Liver (tissue), 8 donors: ENCODE measurements at regions not wholly inside any gene's neighbourhood (a gene's known extent, or its start where the extent isn't known, plus 50 kb on each side); places are given as distances from the start of the nearest gene placed in this dataset.

Source experiments
- DNase-seq: peaks from one replicate; pipeline ENCODE4 v3.0.0-alpha.2; 2017; ENCODE audit warnings: low spot score
- H3K27ac ChIP-seq, 2 donors: one replicate each; pipeline ENCODE4 v1.7.0; 2013; ENCODE audit warnings: inconsistent platforms in 2 of 2, low read length in 2 of 2, control low read depth in 1 of 2, low read depth in 1 of 2, mild to moderate bottlenecking in 1 of 2
- H3K27me3 ChIP-seq, 4 donors: one replicate each; pipeline versions ENCODE4 v1.6.1 to v1.7.0; 2013; ENCODE audit warnings: low read length in 3 of 4, inconsistent platforms in 1 of 4, mild to moderate bottlenecking in 1 of 4, moderate library complexity in 1 of 4; ENCODE audit not compliant: control insufficient read depth in 4 of 4, insufficient read depth in 4 of 4
- H3K36me3 ChIP-seq, 4 donors: one replicate each; pipeline versions ENCODE4 v1.6.1 to v1.7.0; 2013; ENCODE audit warnings: low read length in 3 of 4, mild to moderate bottlenecking in 3 of 4, low read depth in 1 of 4, moderate library complexity in 1 of 4; ENCODE audit not compliant: control insufficient read depth in 4 of 4, insufficient read depth in 3 of 4
- H3K4me1 ChIP-seq, 4 donors: one replicate each; pipeline versions ENCODE4 v1.6.1 to v1.7.0; 2013; ENCODE audit warnings: low read length in 3 of 4, mild to moderate bottlenecking in 3 of 4, moderate library complexity in 1 of 4; ENCODE audit not compliant: control insufficient read depth in 4 of 4, insufficient read depth in 4 of 4
- H3K4me3 ChIP-seq, 3 donors: one replicate each; pipeline versions ENCODE4 v1.6.1 to v1.7.0; 2013; ENCODE audit warnings: low read length in 3 of 3, control low read depth in 1 of 3, low read depth in 1 of 3, mild to moderate bottlenecking in 1 of 3
- H3K9ac ChIP-seq, 2 donors: one replicate each; pipeline ENCODE4 v1.7.0; 2013; ENCODE audit warnings: low read length in 2 of 2, mild to moderate bottlenecking in 2 of 2, moderate library complexity in 2 of 2, control low read depth in 1 of 2, low read depth in 1 of 2
- H3K9me3 ChIP-seq, 4 donors: one replicate each; pipeline versions ENCODE4 v1.6.1 to v1.7.0; 2013; ENCODE audit warnings: low read length in 3 of 4; ENCODE audit not compliant: control insufficient read depth in 4 of 4
- EGR1 ChIP-seq, 2 donors: IDR thresholded peaks; 2 replicates each; pipeline ENCODE4 v1.6.1; 2016 to 2018; ENCODE audit warnings: antibody characterized with exemption in 2 of 2, low read depth in 2 of 2
- FOXA1 ChIP-seq: IDR thresholded peaks from 2 replicates; pipeline ENCODE4 v1.6.1; 2016; ENCODE audit warnings: antibody characterized with exemption
- FOXA2 ChIP-seq: IDR thresholded peaks from 2 replicates; pipeline ENCODE4 v1.6.1; 2016; ENCODE audit warnings: antibody characterized with exemption
- GABPA ChIP-seq, 2 donors: IDR thresholded peaks in 1 of 2; conservative IDR thresholded peaks in 1 of 2; 2 replicates each; pipeline ENCODE4 v1.6.1; 2016; ENCODE audit warnings: antibody characterized with exemption in 2 of 2, mild to moderate bottlenecking in 1 of 2, moderate library complexity in 1 of 2
- HNF4A ChIP-seq, 2 donors: conservative IDR thresholded peaks; 2 replicates each; pipeline ENCODE4 v1.6.1; 2016; ENCODE audit warnings: antibody characterized with exemption in 2 of 2, mild to moderate bottlenecking in 2 of 2
- HNF4G ChIP-seq: IDR thresholded peaks from 2 replicates; pipeline ENCODE4 v1.6.1; 2016; ENCODE audit warnings: antibody characterized with exemption
- JUND ChIP-seq, 2 donors: IDR thresholded peaks; 2 replicates each; pipeline ENCODE4 v1.6.1; 2016; ENCODE audit warnings: antibody characterized with exemption in 2 of 2
- NR2F2 ChIP-seq: IDR thresholded peaks from 2 replicates; pipeline ENCODE4 v1.6.1; 2016; ENCODE audit warnings: antibody characterized with exemption
- RAD21 ChIP-seq, 2 donors: IDR thresholded peaks; 2 replicates each; pipeline ENCODE4 v1.6.1; 2016; ENCODE audit warnings: antibody characterized with exemption in 2 of 2, mild to moderate bottlenecking in 2 of 2
- RXRA ChIP-seq, 2 donors: IDR thresholded peaks; 2 replicates each; pipeline ENCODE4 v1.6.1; 2017 to 2018; ENCODE audit warnings: antibody characterized with exemption in 2 of 2, mild to moderate bottlenecking in 1 of 2
- TAF1 ChIP-seq: conservative IDR thresholded peaks from 2 replicates; pipeline ENCODE4 v1.6.1; 2016; ENCODE audit warnings: antibody characterized with exemption, mild to moderate bottlenecking
- YY1 ChIP-seq: IDR thresholded peaks from 2 replicates; pipeline ENCODE4 v1.6.1; 2016; ENCODE audit warnings: antibody characterized with exemption, mild to moderate bottlenecking
- WGBS: extraction: QIAGEN DNeasy Blood & Tissue Kit; methylation state at CpG from one replicate; pipeline ENCODE4 v1.1.7; 2013; 5-methylcytosine and 5-hydroxymethylcytosine counted together
- TF ChIP-seq, protein P1 (sequence below): IDR thresholded peaks from 2 replicates; pipeline ENCODE4 v1.6.1; 2016; ENCODE audit warnings: antibody characterized with exemption
- TF ChIP-seq, protein P2 (sequence below): IDR thresholded peaks from 2 replicates; pipeline ENCODE4 v1.6.1; 2016; ENCODE audit warnings: antibody characterized with exemption, mild to moderate bottlenecking
- TF ChIP-seq, protein P3 (sequence below): IDR thresholded peaks from 2 replicates; pipeline ENCODE4 v1.6.1; 2016; ENCODE audit warnings: antibody characterized with exemption
- TF ChIP-seq, protein P4 (sequence below): IDR thresholded peaks from 2 replicates; pipeline ENCODE4 v1.6.1; 2016; ENCODE audit warnings: antibody characterized with exemption
- TF ChIP-seq, protein P5 (sequence below): fragments of 150-350 bp; IDR thresholded peaks from 2 replicates; pipeline ENCODE4 v1.5.1; 2017; ENCODE audit warnings: improper control_type of control experiment, low read depth, low read length; ENCODE audit not compliant: missing input control
- donor health status: healthy.
- donor health status: healthy.
- donor health status: healthy.
- donor health status: healthy.
- donor health status: healthy.

DNA sequence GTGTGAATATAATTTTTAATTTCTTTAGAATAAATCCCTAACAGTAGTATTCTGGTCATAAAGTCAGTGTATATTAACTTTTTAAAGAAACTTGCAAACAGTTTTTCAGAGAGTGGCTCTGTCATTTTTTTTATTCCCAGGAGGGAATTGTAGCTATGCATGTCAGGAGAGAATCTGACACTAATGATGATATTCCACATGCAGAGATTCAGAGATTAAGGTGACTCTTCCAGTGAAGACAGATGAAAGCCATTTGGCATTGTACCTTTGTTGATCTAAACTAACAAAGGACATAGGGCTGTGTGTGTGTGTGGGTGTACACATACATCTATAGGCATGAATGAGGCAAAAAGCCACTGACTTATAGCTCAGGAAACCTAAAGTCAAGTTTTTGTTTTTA, 99.9 kb downstream of the TNFSF13B start:
- TF ChIP-seq NR2F2: no peak
- no peak for TF ChIP-seq FOXA2
- TF ChIP-seq YY1: no peak
- TF ChIP-seq, protein P1, sequence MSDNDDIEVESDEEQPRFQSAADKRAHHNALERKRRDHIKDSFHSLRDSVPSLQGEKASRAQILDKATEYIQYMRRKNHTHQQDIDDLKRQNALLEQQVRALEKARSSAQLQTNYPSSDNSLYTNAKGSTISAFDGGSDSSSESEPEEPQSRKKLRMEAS: no peak
- TF ChIP-seq FOXA1: no peak
- TF ChIP-seq JUND (IDR thresholded peaks at IDR 0.05): no peak
- TF ChIP-seq HNF4G: no peak
- TF ChIP-seq RAD21 (IDR thresholded peaks at IDR 0.05): no peak
- no peak for TF ChIP-seq GABPA (IDR thresholded peaks at IDR 0.05 in 1 of 2, conservative IDR thresholded peaks at IDR 0.05 in 1 of 2)
- no peak for TF ChIP-seq TAF1
- no peak for TF ChIP-seq RXRA (IDR thresholded peaks at IDR 0.05)
- TF ChIP-seq, protein P2, sequence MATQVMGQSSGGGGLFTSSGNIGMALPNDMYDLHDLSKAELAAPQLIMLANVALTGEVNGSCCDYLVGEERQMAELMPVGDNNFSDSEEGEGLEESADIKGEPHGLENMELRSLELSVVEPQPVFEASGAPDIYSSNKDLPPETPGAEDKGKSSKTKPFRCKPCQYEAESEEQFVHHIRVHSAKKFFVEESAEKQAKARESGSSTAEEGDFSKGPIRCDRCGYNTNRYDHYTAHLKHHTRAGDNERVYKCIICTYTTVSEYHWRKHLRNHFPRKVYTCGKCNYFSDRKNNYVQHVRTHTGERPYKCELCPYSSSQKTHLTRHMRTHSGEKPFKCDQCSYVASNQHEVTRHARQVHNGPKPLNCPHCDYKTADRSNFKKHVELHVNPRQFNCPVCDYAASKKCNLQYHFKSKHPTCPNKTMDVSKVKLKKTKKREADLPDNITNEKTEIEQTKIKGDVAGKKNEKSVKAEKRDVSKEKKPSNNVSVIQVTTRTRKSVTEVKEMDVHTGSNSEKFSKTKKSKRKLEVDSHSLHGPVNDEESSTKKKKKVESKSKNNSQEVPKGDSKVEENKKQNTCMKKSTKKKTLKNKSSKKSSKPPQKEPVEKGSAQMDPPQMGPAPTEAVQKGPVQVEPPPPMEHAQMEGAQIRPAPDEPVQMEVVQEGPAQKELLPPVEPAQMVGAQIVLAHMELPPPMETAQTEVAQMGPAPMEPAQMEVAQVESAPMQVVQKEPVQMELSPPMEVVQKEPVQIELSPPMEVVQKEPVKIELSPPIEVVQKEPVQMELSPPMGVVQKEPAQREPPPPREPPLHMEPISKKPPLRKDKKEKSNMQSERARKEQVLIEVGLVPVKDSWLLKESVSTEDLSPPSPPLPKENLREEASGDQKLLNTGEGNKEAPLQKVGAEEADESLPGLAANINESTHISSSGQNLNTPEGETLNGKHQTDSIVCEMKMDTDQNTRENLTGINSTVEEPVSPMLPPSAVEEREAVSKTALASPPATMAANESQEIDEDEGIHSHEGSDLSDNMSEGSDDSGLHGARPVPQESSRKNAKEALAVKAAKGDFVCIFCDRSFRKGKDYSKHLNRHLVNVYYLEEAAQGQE: no peak
- Histone ChIP-seq H3K9me3 (no peaks in the 10 kb centered on the region), H3K4me3 (no peak overlapping the region), H3K36me3 (no peaks in the 10 kb centered on the region), H3K4me1 (no peaks in the 10 kb centered on the region), H3K9ac (no peak overlapping the region), H3K27ac (no peak overlapping the region), H3K27me3 (no peaks in the 10 kb centered on the region)
- DNase-seq: no peak

DNA sequence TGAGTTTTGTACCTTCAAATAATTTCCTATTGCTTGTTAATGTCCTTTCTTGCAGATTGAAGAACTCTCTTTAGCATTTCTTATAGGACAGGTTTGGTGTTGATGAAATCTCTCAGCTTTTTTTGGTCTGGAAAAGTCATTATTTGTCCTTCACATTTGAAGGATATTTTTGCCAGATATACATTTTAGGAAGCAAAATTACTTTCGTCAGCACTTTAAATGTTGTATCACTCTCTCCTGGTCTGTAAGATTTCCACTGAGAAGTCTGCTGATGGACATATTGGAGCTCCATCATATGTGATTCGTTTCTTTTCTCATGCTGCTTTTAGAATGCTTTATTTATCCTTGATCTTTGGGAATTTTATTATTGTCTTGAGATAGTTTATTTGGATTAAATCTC, 105.5 kb downstream of the TNFSF13B start:
- Histone ChIP-seq H3K36me3 (no peaks in the 10 kb centered on the region), H3K9me3 (peaks cover 0 to 2% (median 0%) of the 10 kb centered on the region in 4 donors), H3K27me3 (no peaks in the 10 kb centered on the region), H3K27ac (no peak overlapping the region), H3K9ac (no peak overlapping the region), H3K4me1 (no peaks in the 10 kb centered on the region), H3K4me3 (no peak overlapping the region)
- TF ChIP-seq NR2F2 (no peak), FOXA1 (no peak), FOXA2 (no peak), HNF4G (no peak), RAD21 (IDR thresholded peaks at IDR 0.05) (no peak)
- TF ChIP-seq, protein P3, sequence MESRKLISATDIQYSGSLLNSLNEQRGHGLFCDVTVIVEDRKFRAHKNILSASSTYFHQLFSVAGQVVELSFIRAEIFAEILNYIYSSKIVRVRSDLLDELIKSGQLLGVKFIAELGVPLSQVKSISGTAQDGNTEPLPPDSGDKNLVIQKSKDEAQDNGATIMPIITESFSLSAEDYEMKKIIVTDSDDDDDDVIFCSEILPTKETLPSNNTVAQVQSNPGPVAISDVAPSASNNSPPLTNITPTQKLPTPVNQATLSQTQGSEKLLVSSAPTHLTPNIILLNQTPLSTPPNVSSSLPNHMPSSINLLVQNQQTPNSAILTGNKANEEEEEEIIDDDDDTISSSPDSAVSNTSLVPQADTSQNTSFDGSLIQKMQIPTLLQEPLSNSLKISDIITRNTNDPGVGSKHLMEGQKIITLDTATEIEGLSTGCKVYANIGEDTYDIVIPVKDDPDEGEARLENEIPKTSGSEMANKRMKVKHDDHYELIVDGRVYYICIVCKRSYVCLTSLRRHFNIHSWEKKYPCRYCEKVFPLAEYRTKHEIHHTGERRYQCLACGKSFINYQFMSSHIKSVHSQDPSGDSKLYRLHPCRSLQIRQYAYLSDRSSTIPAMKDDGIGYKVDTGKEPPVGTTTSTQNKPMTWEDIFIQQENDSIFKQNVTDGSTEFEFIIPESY: no peak
- WGBS: 70% methylated on average over 2 of the region's 2 CpGs
- no peak for DNase-seq

DNA sequence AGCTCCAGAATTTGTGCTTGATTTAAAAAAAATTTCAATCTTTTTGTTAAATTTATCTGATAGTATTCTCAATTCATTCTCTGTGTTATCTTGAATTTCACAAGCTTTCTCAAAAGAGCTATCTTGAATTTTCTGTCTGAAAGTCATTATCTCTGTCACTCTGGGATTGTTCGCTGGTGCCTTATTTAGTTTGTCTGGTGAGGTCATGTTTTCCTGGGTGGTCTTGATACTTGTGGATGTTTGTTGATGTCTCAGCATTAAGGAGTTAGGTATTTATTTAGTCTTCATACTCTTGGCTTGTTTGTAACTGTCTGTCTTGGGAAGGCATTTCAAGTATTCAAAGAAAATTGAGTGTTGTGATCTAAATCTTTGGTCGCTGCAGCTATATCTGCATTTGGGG, 106.3 kb downstream of the TNFSF13B start:
- Histone ChIP-seq H3K27ac (no peak overlapping the region), H3K36me3 (no peaks in the 10 kb centered on the region), H3K9ac (no peak overlapping the region), H3K27me3 (no peaks in the 10 kb centered on the region), H3K4me1 (no peaks in the 10 kb centered on the region), H3K9me3 (peaks cover 0 to 2% (median 0%) of the 10 kb centered on the region in 4 donors), H3K4me3 (no peak overlapping the region)
- no peak for DNase-seq
- WGBS: 91% methylated on average over 2 of the region's 2 CpGs
- TF ChIP-seq RXRA (IDR thresholded peaks at IDR 0.05) (no peak), YY1 (no peak), JUND (IDR thresholded peaks at IDR 0.05) (no peak), HNF4A (conservative IDR thresholded peaks at IDR 0.05) (no peak), GABPA (IDR thresholded peaks at IDR 0.05 in 1 of 2, conservative IDR thresholded peaks at IDR 0.05 in 1 of 2) (no peak), FOXA2 (no peak), TAF1 (no peak), EGR1 (IDR thresholded peaks at IDR 0.05; ENCODE audit: low read depth in 2 of 2) (no peak)
- TF ChIP-seq, protein P4, sequence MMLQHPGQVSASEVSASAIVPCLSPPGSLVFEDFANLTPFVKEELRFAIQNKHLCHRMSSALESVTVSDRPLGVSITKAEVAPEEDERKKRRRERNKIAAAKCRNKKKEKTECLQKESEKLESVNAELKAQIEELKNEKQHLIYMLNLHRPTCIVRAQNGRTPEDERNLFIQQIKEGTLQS: no peak
- TF ChIP-seq, protein P5, sequence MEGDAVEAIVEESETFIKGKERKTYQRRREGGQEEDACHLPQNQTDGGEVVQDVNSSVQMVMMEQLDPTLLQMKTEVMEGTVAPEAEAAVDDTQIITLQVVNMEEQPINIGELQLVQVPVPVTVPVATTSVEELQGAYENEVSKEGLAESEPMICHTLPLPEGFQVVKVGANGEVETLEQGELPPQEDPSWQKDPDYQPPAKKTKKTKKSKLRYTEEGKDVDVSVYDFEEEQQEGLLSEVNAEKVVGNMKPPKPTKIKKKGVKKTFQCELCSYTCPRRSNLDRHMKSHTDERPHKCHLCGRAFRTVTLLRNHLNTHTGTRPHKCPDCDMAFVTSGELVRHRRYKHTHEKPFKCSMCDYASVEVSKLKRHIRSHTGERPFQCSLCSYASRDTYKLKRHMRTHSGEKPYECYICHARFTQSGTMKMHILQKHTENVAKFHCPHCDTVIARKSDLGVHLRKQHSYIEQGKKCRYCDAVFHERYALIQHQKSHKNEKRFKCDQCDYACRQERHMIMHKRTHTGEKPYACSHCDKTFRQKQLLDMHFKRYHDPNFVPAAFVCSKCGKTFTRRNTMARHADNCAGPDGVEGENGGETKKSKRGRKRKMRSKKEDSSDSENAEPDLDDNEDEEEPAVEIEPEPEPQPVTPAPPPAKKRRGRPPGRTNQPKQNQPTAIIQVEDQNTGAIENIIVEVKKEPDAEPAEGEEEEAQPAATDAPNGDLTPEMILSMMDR: no peak
- TF ChIP-seq, protein P1: no peak
